ENCODE measurements at regions not wholly inside any gene's neighbourhood (a gene's known extent, or its start where the extent isn't known, plus 50 kb on each side); places are given as distances from the start of the nearest gene placed in this dataset.

DNA sequence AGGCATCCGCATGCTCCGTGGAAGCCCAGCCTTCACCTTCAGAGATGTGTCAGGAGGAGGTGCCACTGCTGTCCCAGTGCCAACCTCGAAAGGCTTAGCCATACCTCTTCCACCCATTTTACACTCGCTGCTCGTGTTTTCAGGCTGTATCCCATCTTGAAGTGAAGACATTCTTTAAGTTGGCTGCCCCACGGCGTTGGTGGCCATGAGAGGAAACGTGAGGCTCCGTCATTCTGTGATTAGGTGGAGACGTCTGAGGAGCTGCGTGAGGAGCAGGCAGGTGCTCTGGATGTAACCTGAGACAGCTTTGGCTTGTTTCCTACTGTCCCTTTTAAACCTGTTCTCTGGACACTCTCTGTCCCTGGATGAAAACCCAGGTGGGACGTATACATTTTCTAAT lies 159.9 kb upstream of the RNF32 start:
- TF ChIP-seq, protein P1, sequence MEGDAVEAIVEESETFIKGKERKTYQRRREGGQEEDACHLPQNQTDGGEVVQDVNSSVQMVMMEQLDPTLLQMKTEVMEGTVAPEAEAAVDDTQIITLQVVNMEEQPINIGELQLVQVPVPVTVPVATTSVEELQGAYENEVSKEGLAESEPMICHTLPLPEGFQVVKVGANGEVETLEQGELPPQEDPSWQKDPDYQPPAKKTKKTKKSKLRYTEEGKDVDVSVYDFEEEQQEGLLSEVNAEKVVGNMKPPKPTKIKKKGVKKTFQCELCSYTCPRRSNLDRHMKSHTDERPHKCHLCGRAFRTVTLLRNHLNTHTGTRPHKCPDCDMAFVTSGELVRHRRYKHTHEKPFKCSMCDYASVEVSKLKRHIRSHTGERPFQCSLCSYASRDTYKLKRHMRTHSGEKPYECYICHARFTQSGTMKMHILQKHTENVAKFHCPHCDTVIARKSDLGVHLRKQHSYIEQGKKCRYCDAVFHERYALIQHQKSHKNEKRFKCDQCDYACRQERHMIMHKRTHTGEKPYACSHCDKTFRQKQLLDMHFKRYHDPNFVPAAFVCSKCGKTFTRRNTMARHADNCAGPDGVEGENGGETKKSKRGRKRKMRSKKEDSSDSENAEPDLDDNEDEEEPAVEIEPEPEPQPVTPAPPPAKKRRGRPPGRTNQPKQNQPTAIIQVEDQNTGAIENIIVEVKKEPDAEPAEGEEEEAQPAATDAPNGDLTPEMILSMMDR (IDR thresholded peaks at IDR 0.05; ENCODE audit: insufficient read depth, low read length, poor library complexity, severe bottlenecking) = no peak
- no peak for TF ChIP-seq EZH2phosphoT487 (conservative IDR thresholded peaks at IDR 0.05; ENCODE audit: low read length)
